ENCODE measurements at regions not wholly inside any gene's neighbourhood (a gene's known extent, or its start where the extent isn't known, plus 50 kb on each side); places are given as distances from the start of the nearest gene placed in this dataset.

DNA sequence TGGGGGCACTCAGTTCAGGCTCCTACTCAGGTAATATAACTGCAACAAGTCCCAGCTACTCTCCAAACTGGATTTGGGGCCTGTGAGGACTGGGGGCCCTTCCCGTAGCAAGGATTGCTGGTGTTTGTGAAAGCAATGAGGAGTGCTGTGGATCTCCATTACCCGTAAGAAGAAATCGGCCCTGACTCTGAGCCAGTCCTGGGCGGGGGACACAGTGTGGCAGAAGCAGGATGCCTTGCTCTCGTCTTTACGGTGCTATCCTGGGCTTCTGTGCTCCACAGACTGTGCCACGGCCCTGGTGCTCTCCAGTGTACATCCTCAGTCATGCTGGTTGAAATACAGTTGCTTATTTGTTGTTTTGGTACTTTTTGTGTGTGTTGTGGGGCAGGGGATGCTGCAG is 172.9 kb downstream of the NDUFA10 start:
- TF ChIP-seq, protein P1, sequence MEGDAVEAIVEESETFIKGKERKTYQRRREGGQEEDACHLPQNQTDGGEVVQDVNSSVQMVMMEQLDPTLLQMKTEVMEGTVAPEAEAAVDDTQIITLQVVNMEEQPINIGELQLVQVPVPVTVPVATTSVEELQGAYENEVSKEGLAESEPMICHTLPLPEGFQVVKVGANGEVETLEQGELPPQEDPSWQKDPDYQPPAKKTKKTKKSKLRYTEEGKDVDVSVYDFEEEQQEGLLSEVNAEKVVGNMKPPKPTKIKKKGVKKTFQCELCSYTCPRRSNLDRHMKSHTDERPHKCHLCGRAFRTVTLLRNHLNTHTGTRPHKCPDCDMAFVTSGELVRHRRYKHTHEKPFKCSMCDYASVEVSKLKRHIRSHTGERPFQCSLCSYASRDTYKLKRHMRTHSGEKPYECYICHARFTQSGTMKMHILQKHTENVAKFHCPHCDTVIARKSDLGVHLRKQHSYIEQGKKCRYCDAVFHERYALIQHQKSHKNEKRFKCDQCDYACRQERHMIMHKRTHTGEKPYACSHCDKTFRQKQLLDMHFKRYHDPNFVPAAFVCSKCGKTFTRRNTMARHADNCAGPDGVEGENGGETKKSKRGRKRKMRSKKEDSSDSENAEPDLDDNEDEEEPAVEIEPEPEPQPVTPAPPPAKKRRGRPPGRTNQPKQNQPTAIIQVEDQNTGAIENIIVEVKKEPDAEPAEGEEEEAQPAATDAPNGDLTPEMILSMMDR (IDR thresholded peaks at IDR 0.05) = no peak
- Histone ChIP-seq H3K27me3 (no peaks in the 10 kb centered on the region), H3K4me3 (no peak overlapping the region), H3K4me1 (no peaks in the 10 kb centered on the region), H3K9me3 (no peaks in the 10 kb centered on the region), H3K27ac (no peak overlapping the region), H3K36me3 (no peaks in the 10 kb centered on the region)
- 72 to 75% methylated on average over 7 of the region's 7 CpGs for WGBS, 2 donors
- no peak for DNase-seq
- ATAC-seq = no peak
- no peak for FAIRE-seq
- intact Hi-C loops (cut with DNase I) = no loop called here

DNA sequence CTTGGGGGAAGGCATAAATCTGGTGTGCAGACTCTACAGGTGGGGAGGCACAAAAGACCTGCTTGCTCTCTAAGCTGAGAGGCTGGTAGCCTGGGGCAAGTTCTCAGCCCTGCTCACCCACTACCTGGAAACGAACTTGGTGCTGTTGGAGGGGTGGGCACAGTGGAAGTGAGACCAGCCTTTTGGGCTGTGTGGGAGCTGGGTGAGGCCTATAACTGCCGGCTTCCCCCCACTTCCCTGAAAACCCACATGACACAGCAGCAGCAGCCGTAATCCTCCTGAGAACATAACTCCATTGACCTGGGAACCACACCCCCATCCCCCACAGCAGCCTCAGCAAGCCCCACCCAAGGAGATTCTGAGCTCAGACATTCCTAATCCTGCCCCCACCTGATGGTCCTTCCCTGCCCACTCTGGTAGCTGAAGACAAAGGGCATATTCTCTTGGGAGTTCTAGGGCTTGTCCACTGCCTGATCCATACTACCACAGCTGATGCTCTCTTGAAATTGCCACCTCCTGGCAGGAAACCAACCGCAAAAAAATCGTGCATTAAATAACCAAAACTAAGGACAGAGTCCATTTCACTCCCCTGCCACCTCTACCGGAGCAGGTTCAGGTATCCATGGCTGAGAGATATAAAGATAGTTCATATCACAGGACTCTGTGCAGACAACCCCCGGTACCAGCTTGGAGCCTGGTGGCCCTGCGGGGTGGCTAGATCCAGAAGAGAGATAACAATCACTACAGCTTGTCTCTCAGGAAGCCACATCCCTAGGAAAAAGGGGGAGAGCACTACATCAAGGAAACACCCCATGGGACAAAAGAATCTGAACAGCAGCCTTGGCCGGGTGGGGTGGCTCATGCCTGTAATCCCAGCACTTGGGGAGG is 178.1 kb downstream of the NDUFA10 start:
- WGBS, 2 donors = 68 to 72% methylated on average over 9 of the region's 9 CpGs
- no peaks in the 10 kb centered on the region for H3K27me3 ChIP-seq
- intact Hi-C loops (cut with DNase I) = no loop called here
- H3K9me3 ChIP-seq = no peaks in the 10 kb centered on the region
- no peak overlapping the region for H3K27ac ChIP-seq
- no peaks in the 10 kb centered on the region for H3K4me1 ChIP-seq
- no peaks in the 10 kb centered on the region for H3K36me3 ChIP-seq
- TF ChIP-seq, protein P1 (IDR thresholded peaks at IDR 0.05) = no peak
- ATAC-seq (no peak), DNase-seq (no peak), FAIRE-seq (no peak)
- no peak overlapping the region for H3K4me3 ChIP-seq

DNA sequence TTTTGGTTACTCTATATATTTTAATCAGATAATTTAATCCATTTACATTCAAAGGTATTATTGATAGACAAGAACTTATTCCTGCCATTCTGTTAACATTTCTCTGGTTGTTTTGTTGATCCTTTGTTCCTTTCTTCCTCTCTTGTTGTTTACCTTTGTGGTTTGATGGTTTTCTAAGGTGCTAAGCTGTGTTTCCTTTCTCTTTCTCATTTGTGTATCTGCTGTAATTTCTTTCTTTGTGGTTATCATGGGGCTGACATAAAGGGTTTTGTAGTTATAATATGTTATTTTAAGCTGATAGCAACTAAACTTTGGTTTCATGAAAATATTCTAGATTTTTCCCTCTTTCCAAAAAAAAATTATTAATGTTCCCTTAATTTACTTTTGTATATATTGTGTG is 179.2 kb downstream of the NDUFA10 start:
- H3K27me3 ChIP-seq = no peaks in the 10 kb centered on the region
- DNase-seq (no peak), FAIRE-seq (no peak), ATAC-seq (no peak)
- no peaks in the 10 kb centered on the region for H3K4me1 ChIP-seq
- intact Hi-C loops (cut with DNase I) = no loop called here
- TF ChIP-seq, protein P1 (IDR thresholded peaks at IDR 0.05) = no peak
- H3K4me3 ChIP-seq = no peak overlapping the region
- H3K27ac ChIP-seq = no peak overlapping the region
- H3K36me3 ChIP-seq = no peaks in the 10 kb centered on the region
- no peaks in the 10 kb centered on the region for H3K9me3 ChIP-seq

DNA sequence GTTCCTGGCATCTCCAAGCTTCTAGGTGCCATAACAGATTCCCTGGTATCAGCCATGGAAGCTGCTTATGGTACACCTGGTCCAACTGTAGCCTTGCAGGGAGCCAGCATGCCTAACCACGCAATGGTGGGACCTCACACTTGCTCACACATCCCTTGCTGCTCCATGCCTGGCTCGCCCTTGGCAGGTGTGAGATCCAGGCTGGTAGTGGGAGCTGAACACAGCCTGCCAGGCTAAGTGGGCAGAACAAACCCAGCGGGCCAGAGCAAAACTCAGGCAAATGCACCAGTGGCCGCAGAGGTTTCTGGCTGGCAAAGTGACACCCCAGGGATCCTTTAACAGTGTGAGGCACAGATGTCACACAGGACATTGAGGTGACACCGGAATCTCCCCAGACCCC is 185.8 kb downstream of the NDUFA10 start:
- H3K4me1 ChIP-seq = no peaks in the 10 kb centered on the region
- H3K4me3 ChIP-seq = no peak overlapping the region
- ATAC-seq (no peak), DNase-seq (no peak), FAIRE-seq (no peak)
- TF ChIP-seq, protein P1 (IDR thresholded peaks at IDR 0.05) = no peak
- no peaks in the 10 kb centered on the region for H3K9me3 ChIP-seq
- 55 to 65% methylated on average over 5 of the region's 5 CpGs for WGBS, 2 donors
- no peak overlapping the region for H3K27ac ChIP-seq
- intact Hi-C loops (cut with DNase I) = no loop called here
- H3K27me3 ChIP-seq = no peaks in the 10 kb centered on the region
- H3K36me3 ChIP-seq = no peaks in the 10 kb centered on the region

DNA sequence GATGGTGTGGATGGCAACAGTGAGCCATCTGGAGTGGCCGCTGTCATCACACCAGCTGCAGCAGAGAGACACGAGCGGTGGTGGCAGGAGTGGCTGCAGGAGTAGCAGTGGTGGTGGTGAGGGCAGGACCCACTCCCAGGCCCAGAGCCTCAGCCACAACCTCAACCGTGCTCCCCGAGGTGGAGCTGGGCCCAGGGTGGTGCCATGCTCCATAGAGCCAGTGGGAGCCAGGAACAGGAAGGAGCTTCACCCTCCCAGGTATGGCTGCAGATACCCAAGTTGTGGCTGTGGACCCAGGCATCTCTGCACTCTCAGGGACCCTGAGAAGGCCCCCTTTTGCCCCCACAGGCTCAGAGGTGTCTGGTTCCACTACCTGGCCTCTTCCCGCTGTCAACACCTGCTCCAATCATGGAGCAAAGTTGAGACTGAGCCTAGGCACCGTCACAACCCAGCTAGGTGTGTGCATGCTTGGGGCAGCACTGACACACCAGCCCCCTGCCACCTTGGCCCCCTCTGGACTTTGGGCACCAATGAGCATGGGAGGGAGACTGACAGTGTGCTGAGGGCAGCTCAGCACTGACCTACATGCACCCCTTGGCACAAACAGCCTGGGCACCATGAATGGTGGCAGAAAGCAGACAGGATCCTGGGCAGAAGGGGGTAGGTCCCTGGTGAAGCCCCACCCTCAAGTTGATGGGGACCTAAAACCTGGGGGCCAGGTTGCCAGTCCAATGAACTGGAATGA is 188.9 kb downstream of the NDUFA10 start:
- intact Hi-C loops (cut with DNase I) = no loop called here
- ATAC-seq (no peak), FAIRE-seq (no peak), DNase-seq (no peak)
- TF ChIP-seq, protein P1 (IDR thresholded peaks at IDR 0.05) = no peak
- H3K4me1 ChIP-seq = no peaks in the 10 kb centered on the region
- no peaks in the 10 kb centered on the region for H3K9me3 ChIP-seq
- no peaks in the 10 kb centered on the region for H3K36me3 ChIP-seq
- H3K4me3 ChIP-seq = no peak overlapping the region
- H3K27me3 ChIP-seq = no peaks in the 10 kb centered on the region
- 80% methylated on average over 7 of the region's 7 CpGs for WGBS, 2 donors
- H3K27ac ChIP-seq = no peak overlapping the region

Data from pancreas (tissue), 10 donors.